ENCODE measurements at regions not wholly inside any gene's neighbourhood (a gene's known extent, or its start where the extent isn't known, plus 50 kb on each side); places are given as distances from the start of the nearest gene placed in this dataset.

- no peak for TF ChIP-seq POLR2AphosphoS5 (IDR thresholded peaks at IDR 0.05; ENCODE audit: low read depth, low read length)
- TF ChIP-seq TAF1 (IDR thresholded peaks at IDR 0.05; ENCODE audit: borderline replicate concordance, insufficient read depth, low read length): no peak
- no peak for TF ChIP-seq REST (IDR thresholded peaks at IDR 0.05; ENCODE audit: insufficient read depth in 1 of 2, low read depth in 2 of 2, low read length in 2 of 2)
- no peak for TF ChIP-seq FOXP2 (optimal IDR thresholded peaks at IDR 0.05; ENCODE audit: borderline replicate concordance, extremely low read depth, extremely low read length, insufficient read depth)
- TF ChIP-seq SIN3A (IDR thresholded peaks at IDR 0.05; ENCODE audit: borderline replicate concordance, insufficient read depth, low read length): no peak
These were observed 153.4 kb upstream of the PPP1R26 start for GRCh38 chr9:135326141-135326540.

GRCh38 chr9:135326633-135327152, 152.9 kb upstream of the PPP1R26 start:
- no peak for TF ChIP-seq TAF1 (IDR thresholded peaks at IDR 0.05; ENCODE audit: borderline replicate concordance, insufficient read depth, low read length)
- TF ChIP-seq SIN3A (IDR thresholded peaks at IDR 0.05; ENCODE audit: borderline replicate concordance, insufficient read depth, low read length): no peak
- no peak for TF ChIP-seq REST (IDR thresholded peaks at IDR 0.05; ENCODE audit: insufficient read depth in 1 of 2, low read depth in 2 of 2, low read length in 2 of 2)
- no peak for TF ChIP-seq POLR2AphosphoS5 (IDR thresholded peaks at IDR 0.05; ENCODE audit: low read depth, low read length)
- TF ChIP-seq FOXP2 (optimal IDR thresholded peaks at IDR 0.05; ENCODE audit: borderline replicate concordance, extremely low read depth, extremely low read length, insufficient read depth): no peak

GRCh38 chr9:135328485-135329417, 150.8 kb upstream of the PPP1R26 start:
- TF ChIP-seq TAF1 (IDR thresholded peaks at IDR 0.05; ENCODE audit: borderline replicate concordance, insufficient read depth, low read length) (no peak), SIN3A (IDR thresholded peaks at IDR 0.05; ENCODE audit: borderline replicate concordance, insufficient read depth, low read length) (no peak), POLR2AphosphoS5 (IDR thresholded peaks at IDR 0.05; ENCODE audit: low read depth, low read length) (no peak), REST (IDR thresholded peaks at IDR 0.05; ENCODE audit: insufficient read depth in 1 of 2, low read depth in 2 of 2, low read length in 2 of 2) (no peak), FOXP2 (optimal IDR thresholded peaks at IDR 0.05; ENCODE audit: borderline replicate concordance, extremely low read depth, extremely low read length, insufficient read depth) (no peak)

GRCh38 chr9:135329571-135330306, 149.8 kb upstream of the PPP1R26 start:
- peak; percentile 26 to 75; a peak in 2 of 4 replicates for TF ChIP-seq REST (IDR thresholded peaks at IDR 0.05; ENCODE audit: insufficient read depth in 1 of 2, low read depth in 2 of 2, low read length in 2 of 2)
- TF ChIP-seq TAF1 (IDR thresholded peaks at IDR 0.05; ENCODE audit: borderline replicate concordance, insufficient read depth, low read length): no peak
- no peak for TF ChIP-seq SIN3A (IDR thresholded peaks at IDR 0.05; ENCODE audit: borderline replicate concordance, insufficient read depth, low read length)
